ENCODE measurements at regions not wholly inside any gene's neighbourhood (a gene's known extent, or its start where the extent isn't known, plus 50 kb on each side); places are given as distances from the start of the nearest gene placed in this dataset.

DNA sequence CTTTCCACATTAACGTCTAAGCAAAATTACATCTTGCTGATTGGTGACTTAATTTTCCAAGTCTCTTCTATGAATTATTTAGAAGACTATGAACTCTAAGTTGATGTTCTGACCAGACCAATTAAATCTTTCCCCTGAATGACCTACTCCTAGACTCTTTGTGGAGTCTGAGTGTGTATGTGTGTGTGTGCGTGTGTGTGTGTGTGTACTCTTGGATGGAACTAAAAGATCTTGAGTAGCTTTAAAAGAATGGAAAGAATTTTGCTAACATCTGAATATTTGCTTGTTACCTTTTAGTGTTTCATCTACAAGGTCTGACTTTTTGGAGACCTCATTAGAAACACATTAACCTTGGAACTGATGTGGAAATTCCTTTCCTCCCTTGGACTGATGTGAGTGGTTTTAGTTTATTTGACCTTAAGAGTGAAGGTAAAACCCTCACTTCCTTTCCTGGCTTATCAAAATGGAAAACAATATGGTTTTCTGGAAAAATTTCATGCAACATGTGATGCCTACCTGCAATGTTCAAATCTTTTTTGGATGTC, 257.1 kb downstream of the GATA3 start:
- TF ChIP-seq, protein P1, sequence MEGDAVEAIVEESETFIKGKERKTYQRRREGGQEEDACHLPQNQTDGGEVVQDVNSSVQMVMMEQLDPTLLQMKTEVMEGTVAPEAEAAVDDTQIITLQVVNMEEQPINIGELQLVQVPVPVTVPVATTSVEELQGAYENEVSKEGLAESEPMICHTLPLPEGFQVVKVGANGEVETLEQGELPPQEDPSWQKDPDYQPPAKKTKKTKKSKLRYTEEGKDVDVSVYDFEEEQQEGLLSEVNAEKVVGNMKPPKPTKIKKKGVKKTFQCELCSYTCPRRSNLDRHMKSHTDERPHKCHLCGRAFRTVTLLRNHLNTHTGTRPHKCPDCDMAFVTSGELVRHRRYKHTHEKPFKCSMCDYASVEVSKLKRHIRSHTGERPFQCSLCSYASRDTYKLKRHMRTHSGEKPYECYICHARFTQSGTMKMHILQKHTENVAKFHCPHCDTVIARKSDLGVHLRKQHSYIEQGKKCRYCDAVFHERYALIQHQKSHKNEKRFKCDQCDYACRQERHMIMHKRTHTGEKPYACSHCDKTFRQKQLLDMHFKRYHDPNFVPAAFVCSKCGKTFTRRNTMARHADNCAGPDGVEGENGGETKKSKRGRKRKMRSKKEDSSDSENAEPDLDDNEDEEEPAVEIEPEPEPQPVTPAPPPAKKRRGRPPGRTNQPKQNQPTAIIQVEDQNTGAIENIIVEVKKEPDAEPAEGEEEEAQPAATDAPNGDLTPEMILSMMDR (conservative IDR thresholded peaks at IDR 0.05; ENCODE audit: low read depth, low read length), result no peak
- TF ChIP-seq POLR2A (IDR thresholded peaks at IDR 0.05; ENCODE audit: low read depth, low read length), result no peak
- TF ChIP-seq RAD21 (IDR thresholded peaks at IDR 0.05; ENCODE audit: low read length), result no peak
- TF ChIP-seq CHD1 (IDR thresholded peaks at IDR 0.05; ENCODE audit: low read depth, low read length), result no peak
- TF ChIP-seq RCOR1 (IDR thresholded peaks at IDR 0.05; ENCODE audit: insufficient replicate concordance, low read length), result no peak
- no peak for TF ChIP-seq MXI1 (IDR thresholded peaks at IDR 0.05; ENCODE audit: borderline replicate concordance, low read depth, low read length)
- TF ChIP-seq CEBPB (IDR thresholded peaks at IDR 0.05; ENCODE audit: low read depth, low read length), result no peak
- no peak for TF ChIP-seq NFE2L2 (IDR thresholded peaks at IDR 0.05; ENCODE audit: low read depth, low read length)
- TF ChIP-seq, protein P2, sequence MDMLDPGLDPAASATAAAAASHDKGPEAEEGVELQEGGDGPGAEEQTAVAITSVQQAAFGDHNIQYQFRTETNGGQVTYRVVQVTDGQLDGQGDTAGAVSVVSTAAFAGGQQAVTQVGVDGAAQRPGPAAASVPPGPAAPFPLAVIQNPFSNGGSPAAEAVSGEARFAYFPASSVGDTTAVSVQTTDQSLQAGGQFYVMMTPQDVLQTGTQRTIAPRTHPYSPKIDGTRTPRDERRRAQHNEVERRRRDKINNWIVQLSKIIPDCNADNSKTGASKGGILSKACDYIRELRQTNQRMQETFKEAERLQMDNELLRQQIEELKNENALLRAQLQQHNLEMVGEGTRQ (IDR thresholded peaks at IDR 0.05; ENCODE audit: low read depth, low read length), result no peak
- TF ChIP-seq SMC3 (IDR thresholded peaks at IDR 0.05; ENCODE audit: low read depth, low read length), result no peak
- no peak for TF ChIP-seq BHLHE40 (IDR thresholded peaks at IDR 0.05; ENCODE audit: low read depth, low read length)
- no peak for TF ChIP-seq FOS (IDR thresholded peaks at IDR 0.05; ENCODE audit: low read depth, low read length)
- TF ChIP-seq MAFK (IDR thresholded peaks at IDR 0.05; ENCODE audit: low read depth, low read length), result no peak

Measured in IMR-90 (cell line).